PC-3 (cell line): ENCODE measurements at regions not wholly inside any gene's neighbourhood (a gene's known extent, or its start where the extent isn't known, plus 50 kb on each side); places are given as distances from the start of the nearest gene placed in this dataset.

Experiments used
- ATAC-seq: fragments of 200-7000 bp; cut with Tn5 transposase; 2 replicates; pipeline ENCODE4 v1.9.1; 2020; ENCODE audit warnings: mild to moderate bottlenecking, moderate library complexity
- BruUV-seq: library from RNA; stranded (reverse); fragments of 400-500 nt; replicated peaks from 2 replicates; lab custom pipeline; 2021; lab: Mats Ljungman, UMichigan
- CTCF ChIA-PET: fragments of 300-600 bp; sonication (Branson Sonifier 250); formaldehyde crosslinking; loops from one replicate; lab custom pipeline; 2022; ENCODE audit warnings: antibody characterized with exemption; lab: Charles Lee
- POLR2A ChIA-PET: fragments of 300-600 bp; sonication (Branson Sonifier 250); formaldehyde crosslinking; loops from one replicate; lab custom pipeline; 2022; ENCODE audit warnings: antibody characterized with exemption; ENCODE audit not compliant: unreplicated experiment; lab: Charles Lee
- DNase-seq: peaks from one replicate; pipeline ENCODE4 v3.0.0-alpha.2; 2015
- H2AFZ ChIP-seq: fragments of 300-600 bp; sonication (generic); 2 replicates; pipeline ENCODE4 v1.6.0; 2016; ENCODE audit warnings: antibody characterized with exemption, low read length
- H3F3A ChIP-seq: fragments of 300-600 bp; sonication (generic); one replicate; pipeline ENCODE4 v1.6.0; 2017; ENCODE audit warnings: antibody characterized with exemption, low read length, control low read depth, mild to moderate bottlenecking; ENCODE audit not compliant: unreplicated experiment
- H3K27ac ChIP-seq: fragments of 300-600 bp; sonication (generic); 2 replicates; pipeline ENCODE4 v1.5.1; 2016; ENCODE audit warnings: mild to moderate bottlenecking, low read length
- H3K27me3 ChIP-seq: fragments of 300-600 bp; sonication (generic); 2 replicates; pipeline ENCODE4 v1.6.1; 2016; ENCODE audit warnings: low read length, mixed read lengths
- H3K36me3 ChIP-seq: fragments of 300-600 bp; sonication (generic); 2 replicates; pipeline ENCODE4 v1.6.1; 2016; ENCODE audit warnings: low read depth, mixed run types, low read length, mixed read lengths
- H3K4me1 ChIP-seq: fragments of 300-600 bp; sonication (generic); 2 replicates; pipeline ENCODE4 v1.5.1; 2016; ENCODE audit warnings: low read length; ENCODE audit not compliant: insufficient read depth
- H3K4me2 ChIP-seq: fragments of 300-600 bp; sonication (generic); 2 replicates; pipeline ENCODE4 v1.6.0; 2016; ENCODE audit warnings: low read length
- H3K4me3 ChIP-seq: fragments of 300-600 bp; sonication (generic); 2 replicates; pipeline ENCODE4 v1.5.1; 2016; ENCODE audit warnings: mild to moderate bottlenecking, low read length, mixed read lengths
- H3K79me2 ChIP-seq: fragments of 300-600 bp; sonication (generic); 2 replicates; pipeline ENCODE4 v1.6.1; 2017; ENCODE audit warnings: low read length, mixed read lengths
- H3K9ac ChIP-seq: fragments of 300-600 bp; sonication (generic); 2 replicates; pipeline ENCODE4 v1.6.0; 2016; ENCODE audit warnings: mild to moderate bottlenecking, low read length
- H3K9me2 ChIP-seq: fragments of 300-600 bp; sonication (generic); replicated peaks from 2 replicates; pipeline ENCODE4 v1.6.1; 2016; ENCODE audit warnings: mixed run types, low read length, mixed read lengths
- H3K9me3 ChIP-seq: fragments of 300-600 bp; sonication (generic); 2 replicates; pipeline ENCODE4 v1.6.1; 2016; ENCODE audit warnings: low read length, mixed read lengths
- H4K20me1 ChIP-seq: fragments of 300-600 bp; sonication (generic); 2 replicates; pipeline ENCODE4 v1.6.1; 2016; ENCODE audit warnings: low read length, mixed read lengths
- EZH2 ChIP-seq: fragments of 300-600 bp; sonication (generic); IDR thresholded peaks from one replicate; pipeline ENCODE4 v1.6.1; 2017; ENCODE audit warnings: antibody characterized with exemption, mild to moderate bottlenecking, low read length; ENCODE audit not compliant: unreplicated experiment
- EZH2phosphoT487 ChIP-seq: fragments of 300-600 bp; sonication (generic); IDR thresholded peaks from 2 replicates; pipeline ENCODE4 v1.6.1; 2018; ENCODE audit warnings: mild to moderate bottlenecking, antibody characterized with exemption, low read length, borderline replicate concordance
- intact Hi-C: fragments of 100-400 bp; cut with micrococcal nuclease; formaldehyde crosslinking; loops from 2 replicates; pipeline ENCODE4 v1.9.0; 2023
- TF ChIP-seq, protein P1 (sequence below): fragments of 300-600 bp; sonication (generic); conservative IDR thresholded peaks from 2 replicates; pipeline ENCODE4 v1.5.1; 2017; ENCODE audit warnings: antibody characterized with exemption, low read depth, mild to moderate bottlenecking, low read length

DNA sequence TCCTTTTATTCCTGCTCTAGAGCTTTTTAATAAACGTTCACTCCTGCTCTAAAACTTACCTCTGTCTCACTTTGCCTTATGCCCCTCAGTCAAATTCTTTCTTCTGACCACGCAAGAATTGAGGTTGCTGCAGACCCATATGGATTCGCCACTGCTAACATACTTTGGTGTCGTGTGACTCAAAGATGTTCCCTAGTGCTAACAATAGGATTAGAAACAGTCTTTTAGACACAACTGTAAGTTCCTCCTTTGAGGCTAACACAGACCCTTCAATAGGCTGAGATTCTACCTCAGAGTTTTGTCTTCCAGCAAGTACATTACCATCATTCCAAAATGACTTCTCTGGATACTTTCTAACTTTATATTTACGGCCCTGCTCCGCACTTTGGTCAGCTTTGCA is 149.5 kb upstream of the COX10 start:
- Histone ChIP-seq H3F3A (no peaks in the 10 kb centered on the region), H3K4me3 (no peak overlapping the region), H4K20me1 (no peaks in the 10 kb centered on the region), H3K9me2 (no peaks in the 10 kb centered on the region), H3K27ac (no peak overlapping the region), H3K9ac (no peak overlapping the region), H3K27me3 (peaks cover 14% of the 10 kb centered on the region; the same call in 1 of the 2 replicates), H3K9me3 (no peaks in the 10 kb centered on the region), H3K4me2 (no peak overlapping the region), H3K79me2 (no peaks in the 10 kb centered on the region), H3K4me1 (no peaks in the 10 kb centered on the region), H2AFZ (no peak overlapping the region), H3K36me3 (no peaks in the 10 kb centered on the region)
- intact Hi-C loops, result no loop called here
- CTCF ChIA-PET, result no interaction called here
- no TSS peak for BruUV-seq
- no peak for ATAC-seq
- DNase-seq, result no peak
- POLR2A ChIA-PET, result no interaction called here
- TF ChIP-seq EZH2, result no peak
- TF ChIP-seq, protein P1, sequence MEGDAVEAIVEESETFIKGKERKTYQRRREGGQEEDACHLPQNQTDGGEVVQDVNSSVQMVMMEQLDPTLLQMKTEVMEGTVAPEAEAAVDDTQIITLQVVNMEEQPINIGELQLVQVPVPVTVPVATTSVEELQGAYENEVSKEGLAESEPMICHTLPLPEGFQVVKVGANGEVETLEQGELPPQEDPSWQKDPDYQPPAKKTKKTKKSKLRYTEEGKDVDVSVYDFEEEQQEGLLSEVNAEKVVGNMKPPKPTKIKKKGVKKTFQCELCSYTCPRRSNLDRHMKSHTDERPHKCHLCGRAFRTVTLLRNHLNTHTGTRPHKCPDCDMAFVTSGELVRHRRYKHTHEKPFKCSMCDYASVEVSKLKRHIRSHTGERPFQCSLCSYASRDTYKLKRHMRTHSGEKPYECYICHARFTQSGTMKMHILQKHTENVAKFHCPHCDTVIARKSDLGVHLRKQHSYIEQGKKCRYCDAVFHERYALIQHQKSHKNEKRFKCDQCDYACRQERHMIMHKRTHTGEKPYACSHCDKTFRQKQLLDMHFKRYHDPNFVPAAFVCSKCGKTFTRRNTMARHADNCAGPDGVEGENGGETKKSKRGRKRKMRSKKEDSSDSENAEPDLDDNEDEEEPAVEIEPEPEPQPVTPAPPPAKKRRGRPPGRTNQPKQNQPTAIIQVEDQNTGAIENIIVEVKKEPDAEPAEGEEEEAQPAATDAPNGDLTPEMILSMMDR, result no peak
- TF ChIP-seq EZH2phosphoT487, result no peak

DNA sequence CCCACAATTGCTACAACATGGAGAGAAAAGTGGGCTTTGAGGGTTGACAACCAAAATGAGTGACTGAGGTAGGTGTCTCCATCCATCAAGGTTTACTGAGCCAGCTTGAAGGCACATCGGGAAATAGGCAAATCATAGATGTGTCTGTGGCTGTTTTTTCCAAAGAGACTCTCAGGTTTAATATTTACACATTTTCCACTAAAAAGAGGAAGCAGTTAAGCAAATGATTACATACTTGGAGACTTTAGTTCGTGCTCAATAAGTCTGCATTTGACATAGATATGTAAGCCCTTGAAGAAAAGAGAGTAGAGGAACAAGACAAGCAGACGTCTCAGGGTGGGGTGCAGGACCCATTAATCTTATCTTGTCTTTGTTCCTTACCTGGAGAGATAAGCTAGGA is 148.9 kb upstream of the COX10 start:
- ChIA-PET CTCF (no interaction called here), POLR2A (no interaction called here)
- H3K9ac ChIP-seq, result no peak overlapping the region
- ATAC-seq, result no peak
- no peaks in the 10 kb centered on the region for H3K79me2 ChIP-seq
- no peak overlapping the region for H3K27ac ChIP-seq
- no peaks in the 10 kb centered on the region for H3F3A ChIP-seq
- no peak for TF ChIP-seq EZH2phosphoT487
- TF ChIP-seq EZH2, result no peak
- TF ChIP-seq, protein P1, result no peak
- no peaks in the 10 kb centered on the region for H3K9me2 ChIP-seq
- H3K9me3 ChIP-seq, result no peaks in the 10 kb centered on the region
- intact Hi-C loops, result no loop called here
- no peak overlapping the region for H3K4me2 ChIP-seq
- H3K4me3 ChIP-seq, result no peak overlapping the region
- H3K36me3 ChIP-seq, result no peaks in the 10 kb centered on the region
- H3K27me3 ChIP-seq, result peaks cover 14% of the 10 kb centered on the region; the same call in 1 of the 2 replicates
- H4K20me1 ChIP-seq, result no peaks in the 10 kb centered on the region
- DNase-seq, result no peak
- H3K4me1 ChIP-seq, result no peaks in the 10 kb centered on the region
- no peak overlapping the region for H2AFZ ChIP-seq
- no TSS peak for BruUV-seq

DNA sequence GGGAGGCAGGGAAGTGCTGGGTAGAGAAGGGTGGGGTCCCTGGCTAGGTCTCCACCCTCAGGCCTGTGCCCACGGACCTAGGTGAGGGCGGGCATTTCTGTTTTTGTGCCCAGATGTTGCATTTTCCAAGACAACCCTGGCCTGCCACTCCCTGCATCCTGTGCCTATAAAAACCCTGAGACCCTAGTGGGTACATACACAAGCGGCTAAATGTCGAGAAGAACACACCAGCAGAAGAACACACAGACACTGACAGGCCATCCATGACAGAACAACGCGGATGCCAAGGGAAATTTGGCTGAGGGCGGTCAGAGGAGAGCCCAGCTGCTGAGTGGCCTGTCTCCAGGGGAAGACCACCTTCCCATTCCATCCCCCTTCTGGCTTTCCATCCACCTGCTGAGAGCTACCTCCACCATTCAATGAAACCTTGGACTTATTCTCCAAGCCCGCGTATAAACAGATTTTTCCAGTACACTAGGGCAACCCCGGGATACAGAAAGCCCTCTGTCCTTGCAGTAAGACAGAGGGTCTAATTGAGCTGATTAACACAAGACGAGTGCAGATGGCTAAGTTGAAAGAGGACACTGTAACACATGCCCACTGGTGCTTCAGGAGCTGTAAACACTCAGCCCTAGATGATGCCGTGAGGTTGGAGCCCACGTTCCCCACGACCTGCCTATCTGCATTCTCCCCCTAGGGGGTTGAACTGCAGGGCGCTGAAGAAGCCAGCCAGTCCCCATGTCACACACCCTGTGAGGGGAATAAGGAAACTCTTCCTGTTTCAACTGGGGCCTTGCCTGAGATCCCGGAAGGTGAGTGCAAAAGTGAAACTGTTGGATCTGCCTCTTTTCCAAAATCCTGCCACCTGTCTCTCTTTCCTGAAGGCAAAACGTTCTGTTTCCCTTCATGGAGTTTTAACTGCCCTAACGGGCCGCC is 147.2 kb upstream of the COX10 start:
- Histone ChIP-seq H3K4me2 (peak overlapping the region; percentile 19; the same call in 1 of the 2 replicates), H3K4me3 (no peak overlapping the region), H4K20me1 (no peaks in the 10 kb centered on the region), H3K36me3 (no peaks in the 10 kb centered on the region), H3K79me2 (no peaks in the 10 kb centered on the region), H3K9me2 (no peaks in the 10 kb centered on the region), H3K4me1 (no peaks in the 10 kb centered on the region), H3F3A (no peaks in the 10 kb centered on the region), H3K27me3 (peaks cover 14% of the 10 kb centered on the region; the same call in 1 of the 2 replicates), H3K9me3 (no peaks in the 10 kb centered on the region), H2AFZ (peak overlapping the region; percentile 48; the same call in 1 of the 2 replicates), H3K27ac (no peak overlapping the region), H3K9ac (no peak overlapping the region)
- TF ChIP-seq EZH2phosphoT487 (no peak), EZH2 (no peak)
- TF ChIP-seq, protein P1, result no peak
- ChIA-PET CTCF (no interaction called here), POLR2A (no interaction called here)
- intact Hi-C loops, result no loop called here
- BruUV-seq, result no TSS peak
- ATAC-seq (no peak), DNase-seq (no peak)
